Stimulated activated CD8-positive, alpha-beta memory T cell treated with anti-CD3 and anti-CD28 coated beads, Interleukin-15, amount 100 ng/mL, for 48 hours (primary cell): ENCODE measurements at regions not wholly inside any gene's neighbourhood (a gene's known extent, or its start where the extent isn't known, plus 50 kb on each side); places are given as distances from the start of the nearest gene placed in this dataset.
"Not testable (repeated sequence)": the region's sequence is repeated elsewhere in the genome, so short reads cannot be mapped to it uniquely, and the experiment has no call there.

Experiments used
- DNase-seq, 2 donors: peaks; one replicate each; pipeline ENCODE4 v3.0.0-alpha.2; 2020; ENCODE audit warnings: low read depth in 2 of 2

- DNase-seq, result not testable (repeated sequence)
Measured at GRCh38 chr7:85891900-85892299, 705.0 kb upstream of the SEMA3D start.

- no peak for DNase-seq
Measured at GRCh38 chr7:85890244-85890811, 703.5 kb upstream of the SEMA3D start.

GRCh38 chr7:85887133-85887532 is 700.3 kb upstream of the SEMA3D start:
- no peak for DNase-seq

- DNase-seq, result no peak
Measured at GRCh38 chr7:85882335-85882734, 695.5 kb upstream of the SEMA3D start.

GRCh38 chr7:85875398-85875797 is 688.5 kb upstream of the SEMA3D start:
- no peak for DNase-seq

GRCh38 chr7:85866540-85866939 is 679.7 kb upstream of the SEMA3D start:
- no peak for DNase-seq

GRCh38 chr7:85851571-85852193 is 664.8 kb upstream of the SEMA3D start:
- DNase-seq, result no peak

GRCh38 chr7:85850381-85850780 is 663.5 kb upstream of the SEMA3D start:
- no peak for DNase-seq

GRCh38 chr7:85840554-85840953 is 653.7 kb upstream of the SEMA3D start:
- DNase-seq, result no peak

GRCh38 chr7:85833066-85833465 is 646.2 kb upstream of the SEMA3D start:
- DNase-seq, result no peak

GRCh38 chr7:85830982-85831381 is 644.1 kb upstream of the SEMA3D start:
- DNase-seq, result no peak

GRCh38 chr7:85829817-85830432 is 643.1 kb upstream of the SEMA3D start:
- DNase-seq, result no peak

GRCh38 chr7:85829176-85829575 is 642.3 kb upstream of the SEMA3D start:
- DNase-seq, result no peak

- DNase-seq, result no peak
Measured at GRCh38 chr7:85828614-85829013, 641.8 kb upstream of the SEMA3D start.

- DNase-seq, result no peak
Measured at GRCh38 chr7:85823396-85824080, 636.7 kb upstream of the SEMA3D start.

GRCh38 chr7:85821926-85822325 is 635.1 kb upstream of the SEMA3D start:
- no peak for DNase-seq

- DNase-seq, result no peak
Measured at GRCh38 chr7:85820702-85821443, 634.0 kb upstream of the SEMA3D start.

GRCh38 chr7:85815526-85815925 is 628.7 kb upstream of the SEMA3D start:
- DNase-seq, result no peak

GRCh38 chr7:85806321-85806720 is 619.5 kb upstream of the SEMA3D start:
- DNase-seq, result no peak

GRCh38 chr7:85805656-85806055 is 618.8 kb upstream of the SEMA3D start:
- no peak for DNase-seq

GRCh38 chr7:85805249-85805648 is 618.4 kb upstream of the SEMA3D start:
- no peak for DNase-seq

- DNase-seq, result no peak
Measured at GRCh38 chr7:85802211-85802610, 615.4 kb upstream of the SEMA3D start.
